ENCODE measurements at regions not wholly inside any gene's neighbourhood (a gene's known extent, or its start where the extent isn't known, plus 50 kb on each side); places are given as distances from the start of the nearest gene placed in this dataset.

DNA sequence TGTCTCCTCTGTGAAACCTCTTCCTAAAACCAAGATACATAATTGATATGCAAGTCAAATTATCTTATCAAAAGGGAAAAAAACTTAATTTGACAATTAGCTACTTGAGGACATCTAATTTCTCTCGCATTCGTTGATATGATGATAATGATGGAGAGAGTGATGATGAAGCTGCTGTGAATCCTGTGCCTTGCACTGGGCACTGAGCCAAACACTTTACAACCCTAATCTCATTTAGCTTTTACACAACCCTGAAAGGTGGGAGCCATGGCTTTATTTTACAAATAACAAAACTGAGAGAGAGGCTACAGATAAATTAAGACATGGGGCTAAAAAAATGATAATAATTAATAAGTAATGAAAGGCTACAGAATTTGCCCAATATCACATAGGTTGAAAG is 176.0 kb downstream of the NOC3L start:
- H3K27ac ChIP-seq (ENCODE audit: low read depth, low read length) = no peak overlapping the region
- H3K4me3 Mint-ChIP-seq = no peak overlapping the region
- no peaks in the 10 kb centered on the region for H3K4me1 ChIP-seq (ENCODE audit: control insufficient read depth, insufficient read depth, low read length)
- 100% methylated on average over 2 of the region's 2 CpGs; no CpG with 5 or more reads in 1 of the 2 experiments for WGBS, 2 experiments (ENCODE audit: insufficient coverage in 1 of 2, insufficient read length in 1 of 2)
- no peak overlapping the region for H3K9ac ChIP-seq (ENCODE audit: extremely low read depth, low read length, poor library complexity, severe bottlenecking)
- H3K27me3 Mint-ChIP-seq (ENCODE audit: insufficient read depth) = no peaks in the 10 kb centered on the region
- H3K27ac Mint-ChIP-seq = no peak overlapping the region
- no peaks in the 10 kb centered on the region for H3K27me3 ChIP-seq (ENCODE audit: control insufficient read depth, insufficient read depth, low read length, poor library complexity, severe bottlenecking)
- TF ChIP-seq, protein P1, sequence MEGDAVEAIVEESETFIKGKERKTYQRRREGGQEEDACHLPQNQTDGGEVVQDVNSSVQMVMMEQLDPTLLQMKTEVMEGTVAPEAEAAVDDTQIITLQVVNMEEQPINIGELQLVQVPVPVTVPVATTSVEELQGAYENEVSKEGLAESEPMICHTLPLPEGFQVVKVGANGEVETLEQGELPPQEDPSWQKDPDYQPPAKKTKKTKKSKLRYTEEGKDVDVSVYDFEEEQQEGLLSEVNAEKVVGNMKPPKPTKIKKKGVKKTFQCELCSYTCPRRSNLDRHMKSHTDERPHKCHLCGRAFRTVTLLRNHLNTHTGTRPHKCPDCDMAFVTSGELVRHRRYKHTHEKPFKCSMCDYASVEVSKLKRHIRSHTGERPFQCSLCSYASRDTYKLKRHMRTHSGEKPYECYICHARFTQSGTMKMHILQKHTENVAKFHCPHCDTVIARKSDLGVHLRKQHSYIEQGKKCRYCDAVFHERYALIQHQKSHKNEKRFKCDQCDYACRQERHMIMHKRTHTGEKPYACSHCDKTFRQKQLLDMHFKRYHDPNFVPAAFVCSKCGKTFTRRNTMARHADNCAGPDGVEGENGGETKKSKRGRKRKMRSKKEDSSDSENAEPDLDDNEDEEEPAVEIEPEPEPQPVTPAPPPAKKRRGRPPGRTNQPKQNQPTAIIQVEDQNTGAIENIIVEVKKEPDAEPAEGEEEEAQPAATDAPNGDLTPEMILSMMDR (conservative IDR thresholded peaks at IDR 0.05) = no peak
- no peak overlapping the region for H3K4me3 ChIP-seq (ENCODE audit: low read length)
- H3K4me1 Mint-ChIP-seq = peaks cover 5% of the 10 kb centered on the region
- no peaks in the 10 kb centered on the region for H3K9me3 Mint-ChIP-seq
- DNase-seq = no peak
- H3K9me3 ChIP-seq (ENCODE audit: control insufficient read depth, low read length) = no peaks in the 10 kb centered on the region
- peaks cover 23% of the 10 kb centered on the region for H3K36me3 ChIP-seq (ENCODE audit: control insufficient read depth, insufficient read depth, low read length)
- H3K36me3 Mint-ChIP-seq (ENCODE audit: low read depth) = peaks cover 5% of the 10 kb centered on the region

GRCh38 chr10:94192333-94192732 is 170.4 kb downstream of the NOC3L start:
- H3K4me1 ChIP-seq (ENCODE audit: control insufficient read depth, insufficient read depth, low read length) = peaks cover 9% of the 10 kb centered on the region
- TF ChIP-seq, protein P1 (conservative IDR thresholded peaks at IDR 0.05) = no peak
- H3K4me3 ChIP-seq (ENCODE audit: low read length) = no peak overlapping the region
- no peak for DNase-seq
- Mint-ChIP-seq H3K4me1 (peaks cover 23% of the 10 kb centered on the region), H3K9me3 (no peaks in the 10 kb centered on the region), H3K36me3 (ENCODE audit: low read depth) (no peaks in the 10 kb centered on the region), H3K27me3 (ENCODE audit: insufficient read depth) (no peaks in the 10 kb centered on the region), H3K4me3 (no peak overlapping the region), H3K27ac (no peak overlapping the region)
- no peaks in the 10 kb centered on the region for H3K27me3 ChIP-seq (ENCODE audit: control insufficient read depth, insufficient read depth, low read length, poor library complexity, severe bottlenecking)
- H3K9ac ChIP-seq (ENCODE audit: extremely low read depth, low read length, poor library complexity, severe bottlenecking) = no peak overlapping the region
- H3K36me3 ChIP-seq (ENCODE audit: control insufficient read depth, insufficient read depth, low read length) = peaks cover 4% of the 10 kb centered on the region
- no peaks in the 10 kb centered on the region for H3K9me3 ChIP-seq (ENCODE audit: control insufficient read depth, low read length)
- WGBS, 2 experiments (ENCODE audit: insufficient coverage in 1 of 2, insufficient read length in 1 of 2) = 86% methylated on average over 3 of the region's 3 CpGs; no CpG with 5 or more reads in 1 of the 2 experiments
- H3K27ac ChIP-seq (ENCODE audit: low read depth, low read length) = no peak overlapping the region

DNA sequence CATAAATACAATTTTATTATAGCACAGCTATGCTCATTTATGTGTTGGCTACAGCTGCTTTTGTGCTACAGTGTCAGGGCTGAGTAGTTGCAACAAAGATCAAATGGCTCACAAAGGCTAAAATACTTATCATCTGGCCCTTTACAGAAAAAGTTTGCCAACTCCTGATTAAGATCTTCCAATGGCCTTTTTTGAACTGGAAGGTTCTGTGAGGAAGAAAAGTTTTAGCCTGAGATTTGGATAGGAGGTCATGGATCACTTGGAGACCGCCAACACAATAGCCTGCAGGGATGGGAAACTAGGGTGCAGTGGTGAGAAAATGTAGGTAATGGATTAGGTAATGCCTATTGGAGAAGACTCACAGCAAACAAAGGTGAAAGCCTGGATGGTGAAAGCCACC is 169.8 kb downstream of the NOC3L start:
- Mint-ChIP-seq H3K27me3 (ENCODE audit: insufficient read depth) (no peaks in the 10 kb centered on the region), H3K4me3 (no peak overlapping the region), H3K27ac (no peak overlapping the region), H3K9me3 (no peaks in the 10 kb centered on the region), H3K4me1 (peaks cover 23% of the 10 kb centered on the region), H3K36me3 (ENCODE audit: low read depth) (no peaks in the 10 kb centered on the region)
- H3K4me3 ChIP-seq (ENCODE audit: low read length) = no peak overlapping the region
- no peaks in the 10 kb centered on the region for H3K36me3 ChIP-seq (ENCODE audit: control insufficient read depth, insufficient read depth, low read length)
- H3K4me1 ChIP-seq (ENCODE audit: control insufficient read depth, insufficient read depth, low read length) = peaks cover 9% of the 10 kb centered on the region
- no peak for DNase-seq
- no peaks in the 10 kb centered on the region for H3K27me3 ChIP-seq (ENCODE audit: control insufficient read depth, insufficient read depth, low read length, poor library complexity, severe bottlenecking)
- H3K9ac ChIP-seq (ENCODE audit: extremely low read depth, low read length, poor library complexity, severe bottlenecking) = no peak overlapping the region
- 85 to 100% methylated on average over 1 of the region's 1 CpG for WGBS, 2 experiments (ENCODE audit: insufficient coverage in 1 of 2, insufficient read length in 1 of 2)
- TF ChIP-seq, protein P1 (conservative IDR thresholded peaks at IDR 0.05) = no peak
- H3K9me3 ChIP-seq (ENCODE audit: control insufficient read depth, low read length) = no peaks in the 10 kb centered on the region
- no peak overlapping the region for H3K27ac ChIP-seq (ENCODE audit: low read depth, low read length)
